ENCODE measurements at regions not wholly inside any gene's neighbourhood (a gene's known extent, or its start where the extent isn't known, plus 50 kb on each side); places are given as distances from the start of the nearest gene placed in this dataset.

DNA sequence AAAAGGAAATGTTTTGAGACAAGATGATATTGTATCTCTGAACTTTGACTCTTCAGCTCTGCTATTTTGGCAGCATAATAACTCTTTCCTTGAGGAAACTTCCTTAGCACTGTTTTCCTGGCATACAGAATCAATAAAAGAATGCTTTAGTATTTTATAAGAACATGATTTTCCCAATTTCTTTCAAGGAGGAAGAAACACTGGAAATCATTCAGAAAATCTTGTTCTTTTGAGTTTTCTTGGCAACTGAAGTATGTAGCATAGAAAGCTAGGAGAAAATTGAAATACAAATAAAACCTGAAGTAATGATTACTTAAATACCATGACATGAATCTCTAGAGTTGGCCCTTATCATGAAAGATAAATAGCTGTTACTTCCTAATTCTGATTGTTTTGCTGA is 461.4 kb upstream of the ZNF608 start:
- Histone ChIP-seq H3K27me3 (ENCODE audit: control insufficient read depth in 1 of 2, insufficient read depth in 2 of 2, low read length in 2 of 2) (no peaks in the 10 kb centered on the region), H3K27ac (ENCODE audit: extremely low read length, insufficient read depth, low read length) (no peak overlapping the region), H3K4me2 (ENCODE audit: low read depth, low read length) (no peak overlapping the region), H2AFZ (ENCODE audit: low read length) (no peak overlapping the region), H3K4me3 (replicated peaks in 1 of 3; ENCODE audit: insufficient read depth in 1 of 3, low read depth in 2 of 3, low read length in 3 of 3) (no peak overlapping the region), H3K4me1 (ENCODE audit: insufficient read depth, low read length) (no peaks in the 10 kb centered on the region), H4K20me1 (ENCODE audit: insufficient read depth, low read length) (no peaks in the 10 kb centered on the region), H3K79me2 (ENCODE audit: insufficient read depth, low read length) (no peaks in the 10 kb centered on the region), H3K9ac (ENCODE audit: insufficient read depth, low read depth, low read length) (no peak overlapping the region), H3K36me3 (replicated peaks in 1 of 2; ENCODE audit: control insufficient read depth in 1 of 2, insufficient read depth in 2 of 2, low read length in 2 of 2) (no peaks in the 10 kb centered on the region), H3K9me3 (ENCODE audit: low read length) (no peaks in the 10 kb centered on the region)
- no peak for TF ChIP-seq SOX13 (IDR thresholded peaks at IDR 0.05)
- no peak for TF ChIP-seq SOX13 (CRISPR knock-in tag; conservative IDR thresholded peaks at IDR 0.05 in 1 of 2, IDR thresholded peaks at IDR 0.05 in 1 of 2)
- no peak for TF ChIP-seq ZNF382 (CRISPR knock-in tag; IDR thresholded peaks at IDR 0.05; ENCODE audit: borderline replicate concordance)
- FAIRE-seq (no peak), DNase-seq (ENCODE audit: low spot score) (no peak), ATAC-seq (no peak)
- no TSS peak for BruUV-seq (replicated peaks)
- intact Hi-C loops (cut with micrococcal nuclease; ENCODE audit: unreplicated experiment) = no loop called here
- CTCF ChIA-PET (ENCODE audit: low intra/inter-chr PET ratio, low total read pairs) = no interaction called here
- POLR2A ChIA-PET = no interaction called here
- in situ Hi-C loops (cut with HindIII; ENCODE audit: extremely low pct_ligation_motif_present, low pct_unique_long_range_greater_than_20kb) = no loop called here

DNA sequence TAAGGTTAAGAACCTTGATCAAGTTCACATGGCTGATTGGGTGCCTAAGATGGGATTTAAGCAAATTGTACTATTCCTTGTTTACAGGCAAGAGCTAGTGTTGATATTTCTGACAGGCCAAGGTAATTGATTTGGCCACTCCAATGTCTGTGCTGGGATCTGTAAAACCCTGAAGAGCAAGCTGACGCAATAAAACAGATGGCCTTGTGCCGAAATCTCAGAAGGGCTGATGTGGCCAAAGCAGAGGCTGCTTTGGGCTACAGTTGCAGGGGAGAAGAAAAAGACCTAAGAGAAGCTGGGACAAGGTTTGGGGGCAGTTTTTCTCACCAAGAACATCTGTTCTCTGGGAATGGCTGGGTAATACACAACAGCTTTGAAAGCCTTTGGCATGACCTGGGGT is 463.2 kb upstream of the ZNF608 start:
- intact Hi-C loops (cut with micrococcal nuclease; ENCODE audit: unreplicated experiment) = no loop called here
- POLR2A ChIA-PET = no interaction called here
- Histone ChIP-seq H3K79me2 (ENCODE audit: insufficient read depth, low read length) (no peaks in the 10 kb centered on the region), H3K27ac (ENCODE audit: extremely low read length, insufficient read depth, low read length) (no peak overlapping the region), H3K9me3 (ENCODE audit: low read length) (no peaks in the 10 kb centered on the region), H3K9ac (ENCODE audit: insufficient read depth, low read depth, low read length) (no peak overlapping the region), H3K4me3 (replicated peaks in 1 of 3; ENCODE audit: insufficient read depth in 1 of 3, low read depth in 2 of 3, low read length in 3 of 3) (no peak overlapping the region), H4K20me1 (ENCODE audit: insufficient read depth, low read length) (no peaks in the 10 kb centered on the region), H2AFZ (ENCODE audit: low read length) (no peak overlapping the region), H3K4me2 (ENCODE audit: low read depth, low read length) (no peak overlapping the region), H3K36me3 (replicated peaks in 1 of 2; ENCODE audit: control insufficient read depth in 1 of 2, insufficient read depth in 2 of 2, low read length in 2 of 2) (no peaks in the 10 kb centered on the region), H3K27me3 (ENCODE audit: control insufficient read depth in 1 of 2, insufficient read depth in 2 of 2, low read length in 2 of 2) (no peaks in the 10 kb centered on the region), H3K4me1 (ENCODE audit: insufficient read depth, low read length) (no peaks in the 10 kb centered on the region)
- no peak for FAIRE-seq
- in situ Hi-C loops (cut with HindIII; ENCODE audit: extremely low pct_ligation_motif_present, low pct_unique_long_range_greater_than_20kb) = no loop called here
- CTCF ChIA-PET (ENCODE audit: low intra/inter-chr PET ratio, low total read pairs) = no interaction called here
- TF ChIP-seq MAF1 (CRISPR knock-in tag; IDR thresholded peaks at IDR 0.05; ENCODE audit: borderline replicate concordance) = no peak
- TF ChIP-seq KAT7 (CRISPR knock-in tag; IDR thresholded peaks at IDR 0.05; ENCODE audit: borderline replicate concordance) = no peak
- no peak for TF ChIP-seq HNRNPUL1 (IDR thresholded peaks at IDR 0.05; ENCODE audit: low read depth, low read length)
- TF ChIP-seq ARNTL (CRISPR knock-in tag; IDR thresholded peaks at IDR 0.05) = no peak
- TF ChIP-seq, protein P1, sequence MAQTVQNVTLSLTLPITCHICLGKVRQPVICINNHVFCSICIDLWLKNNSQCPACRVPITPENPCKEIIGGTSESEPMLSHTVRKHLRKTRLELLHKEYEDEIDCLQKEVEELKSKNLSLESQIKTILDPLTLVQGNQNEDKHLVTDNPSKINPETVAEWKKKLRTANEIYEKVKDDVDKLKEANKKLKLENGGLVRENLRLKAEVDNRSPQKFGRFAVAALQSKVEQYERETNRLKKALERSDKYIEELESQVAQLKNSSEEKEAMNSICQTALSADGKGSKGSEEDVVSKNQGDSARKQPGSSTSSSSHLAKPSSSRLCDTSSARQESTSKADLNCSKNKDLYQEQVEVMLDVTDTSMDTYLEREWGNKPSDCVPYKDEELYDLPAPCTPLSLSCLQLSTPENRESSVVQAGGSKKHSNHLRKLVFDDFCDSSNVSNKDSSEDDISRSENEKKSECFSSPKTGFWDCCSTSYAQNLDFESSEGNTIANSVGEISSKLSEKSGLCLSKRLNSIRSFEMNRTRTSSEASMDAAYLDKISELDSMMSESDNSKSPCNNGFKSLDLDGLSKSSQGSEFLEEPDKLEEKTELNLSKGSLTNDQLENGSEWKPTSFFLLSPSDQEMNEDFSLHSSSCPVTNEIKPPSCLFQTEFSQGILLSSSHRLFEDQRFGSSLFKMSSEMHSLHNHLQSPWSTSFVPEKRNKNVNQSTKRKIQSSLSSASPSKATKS (CRISPR knock-in tag; IDR thresholded peaks at IDR 0.05) = no peak
- TF ChIP-seq ZFYVE20 (CRISPR knock-in tag; IDR thresholded peaks at IDR 0.05; ENCODE audit: borderline replicate concordance, low read depth) = no peak
- no peak for TF ChIP-seq AKAP8 (CRISPR knock-in tag; IDR thresholded peaks at IDR 0.05)
- TF ChIP-seq STAG1 (CRISPR knock-in tag; IDR thresholded peaks at IDR 0.05) = no peak
- no peak for TF ChIP-seq TRIM24 (CRISPR knock-in tag; IDR thresholded peaks at IDR 0.05)
- no peak for TF ChIP-seq RELA (CRISPR knock-in tag; IDR thresholded peaks at IDR 0.05)
- TF ChIP-seq ZIK1 (CRISPR knock-in tag; IDR thresholded peaks at IDR 0.05; ENCODE audit: borderline replicate concordance, low read depth) = no peak
- no peak for TF ChIP-seq ZNF34 (CRISPR knock-in tag; IDR thresholded peaks at IDR 0.05; ENCODE audit: borderline replicate concordance)
- BruUV-seq (replicated peaks) = no TSS peak
- no peak for ATAC-seq
- 18% methylated on average over 2 of the region's 2 CpGs for WGBS (ENCODE audit: low lambda C conversion rate)
- DNase-seq (ENCODE audit: low spot score) = no peak

Data from HepG2 (cell line).